Activated CD4-positive, alpha-beta memory T cell treated with anti-CD3 and anti-CD28 coated beads for 36 hours (primary cell): ENCODE measurements at regions not wholly inside any gene's neighbourhood (a gene's known extent, or its start where the extent isn't known, plus 50 kb on each side); places are given as distances from the start of the nearest gene placed in this dataset.
A peak's percentile ranks its signal among the peaks of the same experiment; 100 is the strongest.
"Not testable (repeated sequence)": the region's sequence is repeated elsewhere in the genome, so short reads cannot be mapped to it uniquely, and the experiment has no call there.

Experiments
- CTCF ChIA-PET: fragments of 350-600 bp; sonication (Branson Sonifier 250); formaldehyde crosslinking; loops from one replicate; lab custom pipeline; 2021; ENCODE audit warnings: antibody characterized with exemption, inconsistent platforms; lab: Charles Lee
- POLR2A ChIA-PET: fragments of 350-600 bp; sonication (Branson Sonifier 250); formaldehyde crosslinking; loops from one replicate; lab custom pipeline; 2021; ENCODE audit warnings: antibody characterized with exemption; lab: Charles Lee
- DNase-seq: peaks from one replicate; pipeline ENCODE4 v3.0.0-alpha.2; 2020
- H3K27ac Mint-ChIP-seq: one replicate; pipeline ENCODE4 v1.8.0; 2021; ENCODE audit warnings: mixed read lengths
- H3K27me3 Mint-ChIP-seq: one replicate; pipeline ENCODE4 v1.8.0; 2021; ENCODE audit warnings: mixed read lengths
- H3K36me3 Mint-ChIP-seq: one replicate; pipeline ENCODE4 v1.8.0; 2021; ENCODE audit warnings: mixed read lengths
- H3K4me1 Mint-ChIP-seq: one replicate; pipeline ENCODE4 v1.8.0; 2021; ENCODE audit warnings: low read depth, mixed read lengths
- H3K4me3 Mint-ChIP-seq: one replicate; pipeline ENCODE4 v1.8.0; 2021; ENCODE audit warnings: mild to moderate bottlenecking, mixed read lengths
- H3K9me3 Mint-ChIP-seq: one replicate; pipeline ENCODE4 v1.8.0; 2021; ENCODE audit warnings: mixed read lengths
- intact Hi-C: fragments of 100-400 bp; cut with micrococcal nuclease; formaldehyde crosslinking; loops from one replicate; pipeline ENCODE4 v1.15.1; 2023

GRCh38 chr12:9448648-9449047, 159.1 kb downstream of the KLRB1 start:
- H3K27me3 Mint-ChIP-seq, DNase-seq, H3K36me3 Mint-ChIP-seq, H3K9me3 Mint-ChIP-seq, intact Hi-C loops: not testable (repeated sequence)
- Mint-ChIP-seq H3K27ac (peak overlapping the region; percentile 90), H3K4me3 (peak overlapping the region; percentile 97), H3K4me1 (peaks cover 13% of the 10 kb centered on the region)
- POLR2A ChIA-PET, result interaction anchor here (1.6 kb wide), 1 partner anchor 214 kb away, joined by 4 read pairs; no protein-coding TSS in a partner anchor
- CTCF ChIA-PET, result interaction anchor here (1.5 kb wide), 1 partner anchor 260 kb away, joined by 3 read pairs; no protein-coding TSS in a partner anchor

DNA sequence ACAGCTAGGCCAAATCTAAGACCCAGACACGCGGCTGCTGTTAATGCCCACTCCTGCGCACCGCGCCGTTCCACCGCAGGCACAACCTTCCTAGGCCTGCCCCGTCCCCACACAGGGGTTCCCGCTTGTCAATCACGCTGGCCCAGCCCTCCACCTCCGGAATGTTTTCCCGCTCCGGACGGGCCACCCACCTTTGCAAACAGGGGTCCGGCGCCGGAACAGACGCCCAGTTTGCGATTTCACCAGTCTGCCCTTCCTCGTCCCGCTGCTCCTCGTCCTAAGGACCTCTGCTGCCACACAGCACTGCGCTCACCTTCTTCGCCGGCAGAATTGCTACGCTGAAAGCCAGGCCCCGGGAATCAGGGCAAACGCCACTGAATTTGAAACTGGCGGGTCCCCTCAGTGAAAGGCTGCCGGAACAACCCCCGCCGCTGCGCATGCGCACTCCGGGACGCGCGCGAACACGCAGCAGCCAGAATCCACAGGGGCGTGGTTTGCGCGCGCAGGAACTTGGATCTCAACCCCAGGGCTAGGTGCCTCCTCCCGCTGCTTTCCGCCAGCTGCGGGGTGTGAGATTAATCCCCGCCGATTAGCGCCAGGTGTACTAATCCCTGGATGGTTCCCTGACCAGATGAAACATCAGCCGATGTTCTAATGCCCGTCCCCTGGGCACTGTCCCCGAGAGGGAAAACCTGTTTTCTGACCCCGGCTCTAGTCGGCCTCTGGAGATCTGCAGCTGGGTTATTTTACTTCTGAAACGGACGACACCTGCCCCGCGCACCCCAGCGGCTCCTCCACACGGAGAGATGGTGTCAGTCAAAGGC, 159.7 kb downstream of the KLRB1 start:
- peak; percentile 95 for DNase-seq

DNA sequence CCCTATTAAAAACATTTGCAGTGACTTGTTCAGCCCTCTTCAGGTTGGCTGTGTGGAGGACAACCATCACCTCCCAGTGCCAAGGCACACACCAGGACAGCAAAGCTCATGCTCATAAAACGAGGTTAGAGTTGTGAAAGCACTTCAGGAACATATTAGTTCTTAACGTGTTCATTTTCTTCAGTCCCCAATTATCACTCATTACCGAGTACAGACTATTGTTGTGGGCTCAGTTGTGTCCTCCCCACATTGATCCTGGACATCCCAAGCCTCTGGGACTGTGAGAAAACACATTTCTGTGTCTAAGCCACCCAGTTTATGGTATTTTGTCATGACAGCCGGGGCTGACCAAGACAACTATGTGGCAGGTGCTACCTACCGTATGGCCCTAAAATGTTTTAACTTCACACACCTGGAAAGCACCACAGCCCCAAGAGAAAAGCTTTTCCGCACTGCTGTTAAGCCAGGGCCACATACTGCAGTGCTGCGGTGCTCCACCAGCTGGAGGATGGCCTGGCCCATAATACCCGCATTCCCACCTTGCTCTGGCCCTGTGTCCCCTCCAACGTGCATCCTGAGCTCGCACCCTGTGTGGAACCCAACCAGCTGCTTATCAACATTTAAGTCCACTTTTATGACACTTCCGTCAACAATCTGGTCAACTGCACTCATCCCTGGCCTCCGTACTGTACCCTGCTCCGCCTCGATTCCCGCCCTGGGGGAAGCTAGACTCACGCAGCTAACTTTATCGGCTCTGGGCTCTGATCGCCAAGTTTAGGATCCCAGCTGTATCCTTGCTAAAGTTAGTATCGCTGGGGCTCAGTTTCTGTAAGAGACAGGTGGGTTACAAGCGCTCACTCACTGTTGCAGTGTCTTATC, 160.6 kb downstream of the KLRB1 start:
- DNase-seq, result peak; percentile 27
- CTCF ChIA-PET, H3K27ac Mint-ChIP-seq, H3K9me3 Mint-ChIP-seq, H3K36me3 Mint-ChIP-seq, POLR2A ChIA-PET, H3K27me3 Mint-ChIP-seq, intact Hi-C loops: not testable (repeated sequence)
- H3K4me1 Mint-ChIP-seq, result peaks cover 13% of the 10 kb centered on the region
- H3K4me3 Mint-ChIP-seq, result peak overlapping the region; percentile 97

More for the DNA sequence above, 159.7 kb downstream of the KLRB1 start:
- intact Hi-C loops, H3K27me3 Mint-ChIP-seq, POLR2A ChIA-PET, H3K9me3 Mint-ChIP-seq, H3K36me3 Mint-ChIP-seq: not testable (repeated sequence)
- Mint-ChIP-seq H3K27ac (peak overlapping the region; percentile 90), H3K4me3 (peak overlapping the region; percentile 97), H3K4me1 (peaks cover 13% of the 10 kb centered on the region)
- CTCF ChIA-PET, result interaction anchor here (0.6 to 1.5 kb wide), 2 partner anchors 185 to 260 kb away, joined by 3 read pairs; no protein-coding TSS in a partner anchor

GRCh38 chr12:9440428-9440827, 167.3 kb downstream of the KLRB1 start:
- H3K36me3 Mint-ChIP-seq, DNase-seq, H3K9me3 Mint-ChIP-seq, H3K27ac Mint-ChIP-seq, H3K4me1 Mint-ChIP-seq, POLR2A ChIA-PET, H3K4me3 Mint-ChIP-seq, H3K27me3 Mint-ChIP-seq, CTCF ChIA-PET, intact Hi-C loops: not testable (repeated sequence)

DNA sequence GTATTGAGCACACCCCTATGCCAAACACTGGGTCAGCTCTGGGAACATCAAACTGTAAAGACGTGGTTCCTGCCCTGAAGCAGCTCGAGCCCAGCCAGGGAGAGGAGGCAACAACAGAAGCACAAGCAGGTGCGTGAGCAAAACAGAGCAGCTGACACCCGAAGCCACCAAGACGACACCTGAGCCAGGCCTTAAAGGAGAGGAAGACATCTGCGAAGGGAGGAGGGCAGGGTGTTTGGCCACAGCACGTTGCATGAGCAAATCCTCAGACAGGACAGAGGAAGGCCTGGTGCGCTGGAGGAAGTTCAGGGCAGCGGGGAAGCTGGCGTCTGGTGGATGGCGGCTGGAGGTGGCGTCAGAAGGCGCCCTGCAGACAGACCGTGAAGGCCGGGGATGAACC, 172.0 kb downstream of the KLRB1 start:
- CTCF ChIA-PET, H3K4me1 Mint-ChIP-seq, H3K9me3 Mint-ChIP-seq, intact Hi-C loops, DNase-seq, POLR2A ChIA-PET, H3K27me3 Mint-ChIP-seq, H3K27ac Mint-ChIP-seq, H3K36me3 Mint-ChIP-seq, H3K4me3 Mint-ChIP-seq: not testable (repeated sequence)

GRCh38 chr12:9430385-9430784, 177.3 kb downstream of the KLRB1 start:
- H3K9me3 Mint-ChIP-seq, intact Hi-C loops, H3K27ac Mint-ChIP-seq, H3K4me1 Mint-ChIP-seq, POLR2A ChIA-PET, CTCF ChIA-PET, H3K4me3 Mint-ChIP-seq, DNase-seq, H3K27me3 Mint-ChIP-seq: not testable (repeated sequence)
- peaks cover 12% of the 10 kb centered on the region for H3K36me3 Mint-ChIP-seq

- H3K27ac Mint-ChIP-seq, POLR2A ChIA-PET, H3K27me3 Mint-ChIP-seq, H3K4me1 Mint-ChIP-seq, DNase-seq, CTCF ChIA-PET, H3K4me3 Mint-ChIP-seq, H3K9me3 Mint-ChIP-seq, intact Hi-C loops: not testable (repeated sequence)
- H3K36me3 Mint-ChIP-seq, result peaks cover 18% of the 10 kb centered on the region
Measured at GRCh38 chr12:9428856-9429255, 178.9 kb downstream of the KLRB1 start.

GRCh38 chr12:9425429-9425828, 182.3 kb downstream of the KLRB1 start:
- H3K4me3 Mint-ChIP-seq, H3K27me3 Mint-ChIP-seq, H3K9me3 Mint-ChIP-seq, H3K4me1 Mint-ChIP-seq, CTCF ChIA-PET, intact Hi-C loops, H3K27ac Mint-ChIP-seq, POLR2A ChIA-PET, DNase-seq: not testable (repeated sequence)
- peaks cover 26% of the 10 kb centered on the region for H3K36me3 Mint-ChIP-seq

- H3K27ac Mint-ChIP-seq, CTCF ChIA-PET: not testable (repeated sequence)
Measured at GRCh38 chr12:9424175-9424740, 183.5 kb downstream of the KLRB1 start.

DNA sequence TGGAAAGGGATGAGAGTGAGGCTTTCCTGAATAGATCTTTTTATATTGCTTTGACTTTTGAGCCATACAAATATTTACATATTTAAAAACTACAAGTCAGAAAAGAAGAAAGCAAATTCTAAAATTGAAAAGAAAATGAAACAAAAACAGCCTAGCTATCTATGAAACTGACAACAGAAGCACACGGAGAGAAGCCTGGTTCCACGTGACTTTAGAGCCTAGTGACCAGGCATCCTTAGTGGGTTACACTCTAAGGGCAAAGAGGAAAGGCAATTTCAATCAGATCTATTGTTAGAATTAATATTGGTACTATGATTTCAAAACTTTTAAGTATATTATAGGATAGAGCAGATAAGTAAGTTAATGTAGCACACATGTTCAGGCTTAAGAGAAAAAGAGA, 185.0 kb downstream of the KLRB1 start:
- H3K4me3 Mint-ChIP-seq, H3K27ac Mint-ChIP-seq, CTCF ChIA-PET, H3K27me3 Mint-ChIP-seq, POLR2A ChIA-PET, DNase-seq, intact Hi-C loops, H3K9me3 Mint-ChIP-seq, H3K4me1 Mint-ChIP-seq: not testable (repeated sequence)
- H3K36me3 Mint-ChIP-seq, result peaks cover 24% of the 10 kb centered on the region

More at GRCh38 chr12:9424175-9424740, 183.5 kb downstream of the KLRB1 start:
- POLR2A ChIA-PET, H3K4me3 Mint-ChIP-seq, H3K4me1 Mint-ChIP-seq, DNase-seq, intact Hi-C loops, H3K27me3 Mint-ChIP-seq, H3K9me3 Mint-ChIP-seq: not testable (repeated sequence)
- peaks cover 24% of the 10 kb centered on the region for H3K36me3 Mint-ChIP-seq

GRCh38 chr12:9421520-9422086, 186.1 kb downstream of the KLRB1 start:
- CTCF ChIA-PET, DNase-seq, H3K27me3 Mint-ChIP-seq, H3K4me1 Mint-ChIP-seq, H3K27ac Mint-ChIP-seq, POLR2A ChIA-PET, H3K9me3 Mint-ChIP-seq, intact Hi-C loops, H3K4me3 Mint-ChIP-seq: not testable (repeated sequence)
- H3K36me3 Mint-ChIP-seq, result peaks cover 18% of the 10 kb centered on the region
